Inflammatory macrophage treated with lipopolysaccharide for 1 hour (primary cell): ENCODE measurements at regions not wholly inside any gene's neighbourhood (a gene's known extent, or its start where the extent isn't known, plus 50 kb on each side); places are given as distances from the start of the nearest gene placed in this dataset.
"Not testable (repeated sequence)": the region's sequence is repeated elsewhere in the genome, so short reads cannot be mapped to it uniquely, and the experiment has no call there.

Source experiments
- DNase-seq, 2 donors: peaks; one replicate each; pipeline ENCODE4 v3.0.0-alpha.2; 2020 to 2022

- DNase-seq: not testable (repeated sequence)
These were observed 58.3 kb downstream of the ART5 start for GRCh38 chr11:3583476-3583875.

DNA sequence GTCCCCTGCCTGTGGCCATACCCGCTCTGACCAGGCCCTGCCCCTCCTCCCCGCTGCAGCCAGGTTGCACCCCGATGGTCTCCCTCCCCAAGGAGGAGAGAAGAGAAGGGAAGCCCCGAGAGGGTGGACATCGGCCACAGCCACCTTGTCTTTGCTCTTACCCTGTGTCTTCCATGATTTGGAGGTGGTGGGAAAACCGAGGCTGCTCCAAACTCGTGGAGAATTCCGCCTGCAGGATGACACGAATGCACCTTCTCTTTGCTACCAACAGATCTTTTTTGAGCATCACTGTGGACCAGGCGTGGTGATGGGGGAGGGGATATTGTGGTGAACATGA, 60.4 kb downstream of the ART5 start:
- not testable (repeated sequence) for DNase-seq

DNA sequence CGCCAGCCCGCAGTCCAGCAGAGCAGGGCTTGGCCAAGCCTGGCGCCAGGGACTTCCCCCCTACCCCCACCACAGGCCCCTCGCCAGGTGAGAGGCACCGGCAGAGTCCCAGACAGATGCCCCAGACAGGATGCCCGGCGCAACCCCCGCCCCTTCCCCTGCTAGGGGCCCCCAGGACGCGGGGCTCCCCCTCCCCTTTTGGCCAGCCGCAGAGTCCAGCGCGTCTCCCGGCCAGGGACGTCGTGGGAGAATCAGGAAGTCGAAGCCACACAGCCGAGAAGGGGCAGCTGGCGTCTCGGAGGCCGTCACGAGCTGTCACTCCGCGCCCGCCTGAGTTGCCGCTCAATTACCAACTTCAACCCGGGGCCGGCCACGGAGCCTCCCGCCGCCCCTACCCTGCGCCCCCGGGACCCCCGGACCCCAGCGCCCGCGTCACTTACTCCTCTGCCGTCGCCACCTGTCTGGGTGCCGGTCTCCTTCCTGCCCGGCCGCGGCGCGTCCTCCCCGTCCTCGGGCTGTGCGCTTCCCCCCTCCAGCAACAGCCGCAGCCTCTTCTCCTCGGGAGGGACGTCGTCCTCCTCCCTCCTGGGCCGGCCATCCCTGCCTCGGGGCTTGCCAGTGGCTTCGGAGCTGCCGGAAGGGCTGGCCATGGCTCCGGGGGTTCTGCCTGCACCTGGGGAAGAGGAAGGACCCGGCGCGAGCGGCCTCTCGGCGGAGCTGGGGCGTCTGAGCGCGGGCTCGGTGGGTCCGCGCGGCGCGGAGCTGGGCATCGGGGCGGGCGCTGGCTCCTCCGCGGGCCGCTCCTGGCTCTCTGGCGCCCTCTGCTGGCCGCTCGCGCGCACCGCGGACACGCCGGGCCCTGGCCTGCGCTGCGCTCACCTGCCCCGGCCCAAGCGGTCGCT, 61.1 kb downstream of the ART5 start:
- DNase-seq: peak; percentile 4 to 61

- not testable (repeated sequence) for DNase-seq
These were observed 62.0 kb downstream of the ART5 start for GRCh38 chr11:3579600-3580459.

DNA sequence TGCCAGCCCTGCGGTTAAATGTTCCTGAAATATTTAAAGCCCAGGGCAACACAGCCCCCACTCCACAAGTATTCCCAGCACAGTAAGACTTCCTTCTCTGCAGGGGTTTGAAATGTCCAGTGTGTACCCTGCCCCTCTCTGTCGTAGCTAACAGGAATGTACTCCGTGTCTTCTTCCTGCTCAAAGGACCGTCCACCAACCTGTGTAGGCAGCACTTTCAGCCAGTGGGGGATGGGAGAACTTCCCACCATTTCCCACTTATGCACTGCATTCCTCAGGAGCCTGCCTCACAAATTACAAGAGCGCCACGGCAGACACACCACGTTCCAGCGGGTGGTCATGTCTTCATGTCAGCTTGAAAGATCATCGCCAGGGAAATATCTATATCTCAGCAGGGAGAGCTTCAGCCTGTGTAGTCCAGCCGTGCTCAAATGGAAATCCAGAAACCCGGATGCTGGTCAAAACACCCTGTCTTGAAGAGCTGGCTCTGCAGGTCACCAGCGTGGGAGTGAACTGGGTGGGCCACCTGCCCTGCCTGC, 65.7 kb downstream of the ART5 start:
- not testable (repeated sequence) for DNase-seq

GRCh38 chr11:3572976-3573647, 68.7 kb downstream of the ART5 start:
- DNase-seq: not testable (repeated sequence)

GRCh38 chr11:3571752-3572151, 70.0 kb downstream of the ART5 start:
- DNase-seq: not testable (repeated sequence)

- DNase-seq: not testable (repeated sequence)
These were observed 76.0 kb downstream of the ART5 start for GRCh38 chr11:3565838-3566237.

- not testable (repeated sequence) for DNase-seq
These were observed 77.4 kb downstream of the ART5 start for GRCh38 chr11:3564383-3564782.

DNA sequence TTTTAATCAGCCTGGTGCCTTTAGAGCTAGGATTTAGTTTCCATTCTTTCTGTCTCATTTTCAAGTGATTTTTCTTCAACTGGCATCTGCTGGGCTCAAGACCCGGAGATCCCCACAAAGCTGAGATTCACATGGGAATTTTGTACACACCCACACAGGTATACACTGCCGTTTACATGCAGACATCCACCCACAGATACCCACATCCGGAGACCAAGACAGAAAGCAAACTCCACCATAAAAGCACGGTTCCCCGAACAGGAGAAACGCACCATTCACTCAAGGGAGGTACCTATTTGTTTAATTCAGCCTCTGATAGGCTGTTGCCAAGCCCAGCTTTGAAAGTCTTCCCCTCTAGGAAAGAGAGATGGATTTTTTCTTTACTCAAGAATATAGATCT, 87.2 kb downstream of the ART5 start:
- DNase-seq: not testable (repeated sequence)

DNA sequence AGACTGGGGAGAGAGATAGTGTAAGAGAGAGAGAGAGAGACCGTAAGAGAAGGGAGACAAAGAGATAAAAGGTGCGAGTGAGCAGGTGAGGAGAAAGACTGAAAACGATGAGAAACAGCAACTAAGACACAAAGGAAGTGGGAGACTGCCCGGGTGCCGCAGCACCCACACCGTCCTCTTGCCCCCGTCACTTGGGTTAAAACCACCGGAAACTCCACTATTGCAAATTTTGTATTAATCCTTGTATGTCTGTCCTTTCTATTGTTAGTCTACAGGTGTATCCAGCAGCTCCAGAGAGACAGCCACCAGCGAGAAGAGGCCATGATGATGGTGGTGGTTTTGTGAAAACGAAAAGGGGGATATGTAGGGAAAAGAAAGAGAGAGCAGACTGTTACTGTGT, 96.8 kb downstream of the ART5 start:
- not testable (repeated sequence) for DNase-seq

DNA sequence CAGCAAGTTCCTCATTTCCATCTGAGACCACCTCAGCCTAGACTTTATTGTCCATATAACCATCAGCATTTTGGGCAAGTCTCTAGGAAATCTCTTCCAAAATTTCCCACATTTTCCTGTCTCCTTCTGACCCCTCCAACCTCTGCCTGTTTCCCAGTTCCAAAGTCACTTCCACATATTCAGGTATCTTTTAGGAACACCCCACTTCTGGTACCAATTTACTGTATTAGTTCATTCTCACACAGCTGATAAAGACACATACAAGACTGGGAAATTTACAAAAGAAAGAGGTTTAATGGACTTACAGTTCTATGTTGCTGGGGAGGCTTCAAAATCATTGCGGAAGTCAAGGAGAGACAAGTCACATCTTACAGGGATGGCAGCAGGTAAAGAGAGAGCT, 103.6 kb downstream of the ART5 start:
- not testable (repeated sequence) for DNase-seq

GRCh38 chr11:3537254-3537653, 104.5 kb downstream of the ART5 start:
- DNase-seq: not testable (repeated sequence)

GRCh38 chr11:3532958-3533357, 108.8 kb downstream of the ART5 start:
- DNase-seq: not testable (repeated sequence)

- not testable (repeated sequence) for DNase-seq
These were observed 110.5 kb downstream of the ART5 start for GRCh38 chr11:3531280-3531679.

DNA sequence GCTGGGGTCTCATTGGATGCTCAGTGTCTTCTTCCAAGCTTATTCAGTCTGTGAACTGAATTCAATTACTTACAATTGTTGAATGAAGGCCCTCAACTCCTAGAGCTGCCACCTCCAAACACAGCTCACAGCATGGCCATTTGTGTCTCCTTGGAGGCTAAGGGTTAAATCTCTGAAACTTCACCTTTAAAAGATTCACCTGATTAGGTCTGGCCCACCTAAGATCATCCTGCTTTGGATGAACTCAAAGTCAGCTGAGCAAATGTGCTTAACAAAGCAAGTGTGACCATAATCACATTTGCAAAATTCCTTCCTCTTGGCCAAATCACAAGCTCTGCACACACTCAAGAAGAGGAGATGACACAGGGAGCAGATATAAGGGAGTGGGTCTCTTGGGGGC, 118.2 kb downstream of the ART5 start:
- DNase-seq: not testable (repeated sequence)

DNA sequence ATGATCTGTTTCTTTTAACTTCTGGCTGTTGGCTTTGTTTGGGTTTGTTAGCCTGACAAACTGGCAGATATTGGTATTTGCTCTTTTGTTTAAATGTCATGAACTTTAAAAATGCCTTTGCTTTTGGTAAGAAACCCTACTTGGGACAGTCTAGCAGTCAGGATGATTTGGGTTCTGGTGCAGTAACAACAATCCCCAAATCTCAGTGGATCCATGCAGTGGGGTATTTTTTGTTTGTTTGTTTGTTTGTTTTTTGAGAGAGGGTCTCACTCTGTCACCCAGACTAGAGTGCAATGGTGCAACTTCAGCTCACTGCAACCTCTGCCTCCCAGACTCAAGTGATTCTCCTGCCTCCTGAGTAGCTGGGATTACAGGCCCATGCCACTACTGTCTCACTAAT, 120.9 kb downstream of the ART5 start:
- not testable (repeated sequence) for DNase-seq

- DNase-seq: not testable (repeated sequence)
These were observed 122.0 kb downstream of the ART5 start for GRCh38 chr11:3519841-3520240.

DNA sequence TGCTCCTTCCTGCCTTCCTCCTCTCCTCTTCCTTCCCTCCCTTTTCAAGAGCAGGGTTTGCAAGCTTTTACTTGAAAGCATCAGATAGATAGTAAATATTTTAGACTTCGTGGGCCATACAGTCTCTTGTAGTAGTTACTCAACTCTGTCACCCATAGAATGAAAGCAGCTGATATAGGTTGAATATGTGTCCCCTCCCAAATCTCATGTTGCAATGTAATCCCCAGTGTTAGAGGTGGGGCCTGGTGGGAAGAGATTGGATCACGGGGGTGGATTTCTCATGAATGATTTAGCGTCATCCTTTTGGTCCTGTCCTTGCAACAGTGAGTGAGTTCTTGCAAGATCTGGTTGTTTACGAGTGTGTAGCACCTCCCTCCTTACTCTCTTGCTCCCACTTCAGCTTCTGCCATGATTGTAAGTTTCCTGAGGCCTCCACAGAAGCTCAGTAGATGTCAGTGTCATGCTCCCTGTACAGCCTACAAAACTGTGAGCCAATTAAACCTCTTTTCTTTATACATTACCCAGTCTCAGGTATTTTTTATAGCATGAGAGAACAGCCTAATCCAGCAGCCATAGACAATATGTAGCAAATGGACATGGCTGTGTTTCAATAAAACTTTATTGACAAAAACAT, 124.7 kb downstream of the ART5 start:
- DNase-seq: not testable (repeated sequence)

- not testable (repeated sequence) for DNase-seq
These were observed 125.4 kb downstream of the ART5 start for GRCh38 chr11:3516345-3516933.

DNA sequence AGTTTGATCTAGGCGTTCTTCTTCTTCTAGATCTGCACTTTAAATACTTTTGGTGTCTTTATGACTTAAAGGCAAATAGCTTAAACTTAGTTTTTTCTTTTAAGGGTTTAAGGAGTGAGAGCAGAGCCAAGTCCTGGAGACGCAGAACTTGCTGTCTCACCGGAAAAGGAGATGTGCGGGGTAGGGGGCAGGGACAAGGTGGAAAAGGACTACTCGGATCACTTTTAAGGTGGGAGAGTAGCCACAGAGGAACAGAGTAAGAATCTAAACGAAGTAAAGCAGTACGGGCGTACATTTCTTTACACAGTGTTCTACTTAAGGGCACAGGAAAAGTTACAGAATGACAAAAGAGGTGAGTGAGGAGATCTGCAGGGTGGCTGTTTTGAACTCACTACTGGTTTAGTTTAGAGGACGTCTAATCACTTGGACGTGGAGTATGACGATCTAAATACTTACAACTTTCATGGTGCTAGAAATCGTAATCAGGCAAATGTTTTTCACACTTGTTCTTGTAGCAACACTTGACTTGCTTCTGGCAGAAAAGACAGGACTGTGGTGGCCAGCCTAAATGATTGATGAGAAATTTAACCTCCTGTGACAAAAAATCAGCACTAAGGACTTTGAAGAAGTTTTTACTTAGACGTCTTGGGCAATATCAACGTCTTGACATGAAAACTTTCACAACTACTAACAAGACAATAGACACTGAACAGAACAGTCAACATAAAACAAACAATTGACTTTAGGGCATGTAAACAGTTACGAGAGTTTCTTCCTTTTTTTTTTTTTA, 127.0 kb downstream of the ART5 start:
- not testable (repeated sequence) for DNase-seq
